GM12878 (cell line): ENCODE measurements at regions not wholly inside any gene's neighbourhood (a gene's known extent, or its start where the extent isn't known, plus 50 kb on each side); places are given as distances from the start of the nearest gene placed in this dataset.

Source experiments
- ATAC-seq: fragments of 200-7000 bp; cut with Tn5 transposase; 3 replicates; pipeline ENCODE4 v1.9.1; 2020; ENCODE audit warnings: mild to moderate bottlenecking, moderate library complexity
- BruUV-seq: library from RNA; stranded (reverse); fragments of 400-500 nt; replicated peaks from 2 replicates; lab custom pipeline; 2021; lab: Mats Ljungman, UMichigan
- CTCF ChIA-PET: fragments of 300-600 bp; sonication (Branson Sonifier 250); formaldehyde crosslinking; extraction: SDS; loops from one replicate; lab custom pipeline; 2021; ENCODE audit warnings: inconsistent platforms; lab: Yijun Ruan, JAX
- POLR2A ChIA-PET: fragments of 350-600 bp; formaldehyde crosslinking; extraction: SDS; loops from one replicate; lab custom pipeline; 2021; ENCODE audit warnings: inconsistent platforms; lab: Charles Lee
- RAD21 ChIA-PET: fragments of 300-600 bp; sonication (Branson Sonifier 250); formaldehyde crosslinking; loops from one replicate; lab custom pipeline; 2023; ENCODE audit warnings: antibody characterized with exemption; ENCODE audit not compliant: unreplicated experiment; lab: Charles Lee
- SMC1A ChIA-PET: fragments of 300-600 bp; sonication (Branson Sonifier 250); formaldehyde crosslinking; loops from one replicate; lab custom pipeline; 2023; ENCODE audit not compliant: unreplicated experiment, uncharacterized antibody; lab: Charles Lee
- DNase-seq: peaks from one replicate; pipeline ENCODE4 v3.0.0-alpha.2; 2011; ENCODE audit warnings: low read depth, low spot score
- FAIRE-seq: peaks from 3 replicates; lab custom pipeline; 2011; peaks lifted over from hg19 to GRCh38; lab: Jason Lieb, UNC
- H2AFZ ChIP-seq: 2 replicates; pipeline ENCODE4 v1.6.0; 2011; ENCODE audit warnings: low read depth, low read length, control low read depth; ENCODE audit not compliant: control insufficient read depth
- H3K27ac ChIP-seq: 2 replicates; pipeline ENCODE4 v1.5.1; 2011; ENCODE audit warnings: control low read depth; ENCODE audit not compliant: control insufficient read depth, insufficient read depth
- H3K27me3 ChIP-seq, 2 experiments: replicated peaks in 1 of 2; 2 replicates each; pipeline versions ENCODE4 v1.6.0 to v1.6.1; 2011; ENCODE audit warnings: low read length in 1 of 2; ENCODE audit not compliant: control insufficient read depth in 2 of 2, insufficient read depth in 2 of 2
- H3K36me3 ChIP-seq, 2 experiments: 2 replicates each; pipeline ENCODE4 v1.5.1; 2011; ENCODE audit warnings: low read length in 1 of 2; ENCODE audit not compliant: control insufficient read depth in 2 of 2, insufficient read depth in 2 of 2
- H3K4me1 ChIP-seq: 2 replicates; pipeline ENCODE4 v1.6.1; 2011; ENCODE audit warnings: mild to moderate bottlenecking, low read length, moderate library complexity, mixed read lengths; ENCODE audit not compliant: control insufficient read depth, insufficient read depth
- H3K4me2 ChIP-seq: 2 replicates; pipeline ENCODE4 v1.6.0; 2011; ENCODE audit warnings: control low read depth; ENCODE audit not compliant: control insufficient read depth, insufficient read depth
- H3K4me3 ChIP-seq: fragments of 200-600 bp; sonication (generic); 2 replicates; pipeline ENCODE4 v1.5.1; 2016
- H3K79me2 ChIP-seq: 2 replicates; pipeline ENCODE4 v1.6.0; 2011; ENCODE audit warnings: low read length; ENCODE audit not compliant: control insufficient read depth, insufficient read depth
- H3K9ac ChIP-seq: 2 replicates; pipeline ENCODE4 v1.8.0; 2011; ENCODE audit warnings: low read length, control low read depth, mixed read lengths; ENCODE audit not compliant: control insufficient read depth, insufficient read depth
- H3K9me3 ChIP-seq: replicated peaks from 3 replicates; pipeline ENCODE4 v1.5.1; 2011; ENCODE audit warnings: mild to moderate bottlenecking, low read length; ENCODE audit not compliant: control insufficient read depth, insufficient read depth
- H4K20me1 ChIP-seq: 2 replicates; pipeline ENCODE4 v1.6.0; 2011; ENCODE audit not compliant: control insufficient read depth, insufficient read depth
- ASH2L ChIP-seq: fragments of 300-600, 200-600 bp; sonication (generic); IDR thresholded peaks from 2 replicates; pipeline ENCODE4 v1.6.1; 2017; ENCODE audit warnings: low read depth, mild to moderate bottlenecking, borderline replicate concordance
- CEBPB ChIP-seq, 2 experiments: fragments of 150-350 bp in 1 of 2; IDR thresholded peaks; 2 replicates each; pipeline ENCODE4 v1.6.1; 2012 to 2014; ENCODE audit warnings: low read depth in 2 of 2, low read length in 2 of 2, borderline replicate concordance in 1 of 2, inconsistent platforms in 1 of 2
- E2F8 ChIP-seq: fragments of 450-650 bp; IDR thresholded peaks from 2 replicates; pipeline ENCODE4 v1.6.1; 2018; ENCODE audit warnings: mild to moderate bottlenecking, low read depth, moderate library complexity; ENCODE audit not compliant: partially characterized antibody
- FOS ChIP-seq: IDR thresholded peaks from 3 replicates; pipeline ENCODE4 v1.6.1; 2011; ENCODE audit warnings: borderline replicate concordance; ENCODE audit not compliant: insufficient read length; ENCODE audit errors: extremely low read depth
- GATAD2B ChIP-seq: fragments of 450-650 bp; conservative IDR thresholded peaks from 2 replicates; pipeline ENCODE4 v1.6.1; 2017; ENCODE audit warnings: low read depth, mild to moderate bottlenecking, moderate library complexity
- POLR2AphosphoS5 ChIP-seq: IDR thresholded peaks from 2 replicates; pipeline ENCODE4 v1.6.1; 2011; ENCODE audit warnings: mild to moderate bottlenecking, low read length, inconsistent platforms
- RELB ChIP-seq: fragments of 450-650 bp; IDR thresholded peaks from 2 replicates; pipeline ENCODE4 v1.6.1; 2017; ENCODE audit warnings: low read depth, mild to moderate bottlenecking, moderate library complexity
- TAF1 ChIP-seq: IDR thresholded peaks from 2 replicates; pipeline ENCODE4 v1.6.1; 2011; ENCODE audit warnings: mild to moderate bottlenecking, low read depth, low read length, borderline replicate concordance
- TARDBP ChIP-seq: IDR thresholded peaks from 2 replicates; pipeline ENCODE4 v1.6.1; 2016; ENCODE audit warnings: borderline replicate concordance
- TCF7 ChIP-seq: IDR thresholded peaks from 2 replicates; pipeline ENCODE4 v1.6.1; 2014; ENCODE audit warnings: antibody characterized with exemption, borderline replicate concordance
- ZBTB11 ChIP-seq: fragments of 450-650 bp; formaldehyde crosslinking; IDR thresholded peaks from 2 replicates; pipeline ENCODE4 v1.5.0; 2022; ENCODE audit warnings: mild to moderate bottlenecking, missing genetic modification characterization
- ZNF24 ChIP-seq: fragments of 450-650 bp; IDR thresholded peaks from 2 replicates; pipeline ENCODE4 v1.6.1; 2017; ENCODE audit warnings: antibody characterized with exemption, mild to moderate bottlenecking
- WGBS: methylation state at CpG from one replicate; pipeline ENCODE4 v1.1.6; 2016; ENCODE audit warnings: low lambda C conversion rate; ENCODE audit not compliant: insufficient replicate concordance, insufficient coverage; ENCODE audit errors: missing lambda C conversion rate; 5-methylcytosine and 5-hydroxymethylcytosine counted together
- in situ Hi-C: fragments of 300-500 bp; cut with MboI; formaldehyde crosslinking; loops from 9 replicates; pipeline ENCODE4 v1.14.3; 2018; ENCODE audit warnings: mixed read lengths
- intact Hi-C: fragments of 100-400 bp; cut with micrococcal nuclease; formaldehyde crosslinking; loops from one replicate; pipeline ENCODE4 v1.14.2; 2022; ENCODE audit not compliant: unreplicated experiment

- TF ChIP-seq TAF1, result no peak
- no peak for TF ChIP-seq GATAD2B
- TF ChIP-seq ZNF24, result no peak
- no peak for TF ChIP-seq TCF7
- no peak for TF ChIP-seq E2F8
- TF ChIP-seq RELB, result no peak
Observed at GRCh38 chr2:119062652-119063051, 95.9 kb downstream of the C1QL2 start (continued).

GRCh38 chr2:119062179-119062578 lies 96.4 kb downstream of the C1QL2 start:
- FAIRE-seq (no peak), ATAC-seq (no peak), DNase-seq (no peak)
- POLR2A ChIA-PET, result no interaction called here
- intact Hi-C loops, result no loop called here
- Histone ChIP-seq H3K79me2 (no peaks in the 10 kb centered on the region), H3K9ac (no peak overlapping the region), H3K27ac (no peak overlapping the region), H3K36me3 (no peaks in the 10 kb centered on the region), H2AFZ (no peak overlapping the region), H3K9me3 (no peaks in the 10 kb centered on the region), H3K4me3 (no peak overlapping the region), H3K4me2 (no peak overlapping the region), H4K20me1 (no peaks in the 10 kb centered on the region), H3K27me3 (0 out of 4 replicates have a peak, but pooled peaks cover 0 to under 1% of the 10 kb centered on the region in 2 experiments), H3K4me1 (no peaks in the 10 kb centered on the region)
- SMC1A ChIA-PET, result interaction anchor here (0.8 kb wide), 1 partner anchor 42 kb away, joined by 3 read pairs; no protein-coding TSS in a partner anchor
- in situ Hi-C loops, result no loop called here
- TF ChIP-seq CEBPB (IDR thresholded peaks at IDR 0.05; ENCODE audit: borderline replicate concordance in 1 of 2, low read depth in 2 of 2, low read length in 2 of 2) (no peak), ZBTB11 (CRISPR knock-in tag) (no peak), TARDBP (no peak), POLR2AphosphoS5 (no peak), FOS (no peak), ASH2L (no peak)
- CTCF ChIA-PET, result no interaction called here
- 2% methylated on average over 2 of the region's 2 CpGs for WGBS
- RAD21 ChIA-PET, result no interaction called here
- BruUV-seq, result no TSS peak
